ENCODE measurements at regions not wholly inside any gene's neighbourhood (a gene's known extent, or its start where the extent isn't known, plus 50 kb on each side); places are given as distances from the start of the nearest gene placed in this dataset.

GRCh38 chr2:6206882-6207281 is 514.7 kb downstream of the SOX11 start:
- TF ChIP-seq ZNF70 (CRISPR knock-in tag; IDR thresholded peaks at IDR 0.05) (no peak), ESRRG (CRISPR knock-in tag; IDR thresholded peaks at IDR 0.05) (no peak), TSHZ2 (CRISPR knock-in tag; IDR thresholded peaks at IDR 0.05) (no peak)
- ATAC-seq: no peak

GRCh38 chr2:6211236-6211635 is 519.1 kb downstream of the SOX11 start:
- TF ChIP-seq ZFP30 (CRISPR knock-in tag; IDR thresholded peaks at IDR 0.05) (no peak), PATZ1 (CRISPR knock-in tag; IDR thresholded peaks at IDR 0.05; ENCODE audit: borderline replicate concordance) (no peak), CSRNP3 (CRISPR knock-in tag; IDR thresholded peaks at IDR 0.05) (no peak), TSHZ2 (CRISPR knock-in tag; IDR thresholded peaks at IDR 0.05) (no peak), RARB (CRISPR knock-in tag; IDR thresholded peaks at IDR 0.05) (no peak), SNAI2 (CRISPR knock-in tag; IDR thresholded peaks at IDR 0.05) (no peak), ZNF70 (CRISPR knock-in tag; IDR thresholded peaks at IDR 0.05) (no peak), CSDC2 (CRISPR knock-in tag; IDR thresholded peaks at IDR 0.05) (no peak), ISL1 (CRISPR knock-in tag; IDR thresholded peaks at IDR 0.05) (no peak), CREB5 (CRISPR knock-in tag; IDR thresholded peaks at IDR 0.05; ENCODE audit: low read depth) (no peak), POU6F1 (CRISPR knock-in tag; IDR thresholded peaks at IDR 0.05; ENCODE audit: borderline replicate concordance, low read depth) (no peak), ZFP3 (CRISPR knock-in tag; IDR thresholded peaks at IDR 0.05) (no peak), GLIS3 (CRISPR knock-in tag; IDR thresholded peaks at IDR 0.05) (no peak), TCF4 (CRISPR knock-in tag; IDR thresholded peaks at IDR 0.05; ENCODE audit: borderline replicate concordance) (no peak), ESRRG (CRISPR knock-in tag; IDR thresholded peaks at IDR 0.05) (no peak), OSR1 (CRISPR knock-in tag; IDR thresholded peaks at IDR 0.05) (no peak), BACH2 (CRISPR knock-in tag; IDR thresholded peaks at IDR 0.05; ENCODE audit: borderline replicate concordance) (no peak), ZNF565 (CRISPR knock-in tag; conservative IDR thresholded peaks at IDR 0.05; ENCODE audit: low read depth) (no peak), TOX (CRISPR knock-in tag; IDR thresholded peaks at IDR 0.05; ENCODE audit: borderline replicate concordance) (no peak), PPARA (CRISPR knock-in tag; IDR thresholded peaks at IDR 0.05; ENCODE audit: borderline replicate concordance) (no peak)
- no peak for ATAC-seq

Measured in SK-N-SH treated with all-trans-retinoic acid at 6 μM for 48 hours (cell line).